ENCODE measurements at regions not wholly inside any gene's neighbourhood (a gene's known extent, or its start where the extent isn't known, plus 50 kb on each side); places are given as distances from the start of the nearest gene placed in this dataset.

DNA sequence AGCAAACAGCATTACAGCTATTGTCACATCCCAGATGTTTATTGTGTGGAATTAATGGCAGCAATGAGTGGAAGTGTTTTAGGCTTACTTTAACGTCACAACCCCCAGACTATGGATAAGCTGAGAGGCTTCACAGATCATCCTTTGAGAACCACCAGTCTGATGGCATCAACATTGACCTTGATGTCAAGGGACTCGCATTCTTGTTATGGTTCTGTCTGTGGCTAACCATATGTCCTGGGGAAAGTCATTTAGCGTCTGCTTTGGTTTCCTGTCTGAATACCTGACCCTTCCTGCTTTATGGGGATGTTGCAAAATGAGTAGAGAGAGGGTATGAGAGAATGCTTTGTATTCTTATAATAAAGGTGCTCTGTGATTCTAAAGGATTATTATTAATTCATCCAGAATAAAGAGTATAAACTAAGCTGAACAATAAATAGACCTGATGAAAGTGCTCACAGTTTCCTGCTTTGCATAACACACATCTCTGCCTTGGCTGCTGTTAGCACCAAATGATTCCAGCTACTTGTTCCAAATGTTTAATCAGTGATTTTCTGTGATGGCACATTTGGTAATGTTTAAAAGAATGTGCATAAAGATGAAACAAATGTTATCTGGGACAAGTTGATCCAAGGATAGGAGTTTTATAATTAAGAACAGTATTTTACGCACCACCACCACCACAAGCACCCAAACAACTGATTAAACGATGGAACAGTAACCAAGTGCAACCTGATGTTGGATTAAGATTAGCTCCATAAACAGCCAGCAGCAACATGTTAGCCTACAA, 116.9 kb upstream of the LRIG3 start:
- DNase-seq: peak; percentile 35
- Histone ChIP-seq H3K9me3 (replicated peaks; ENCODE audit: insufficient read depth, low read length) (no peaks in the 10 kb centered on the region), H3K9me2 (replicated peaks; ENCODE audit: insufficient read depth, low read length) (no peaks in the 10 kb centered on the region), H3K79me2 (ENCODE audit: low read length) (no peaks in the 10 kb centered on the region), H3K4me3 (ENCODE audit: low read length) (no peak overlapping the region), H3K36me3 (replicated peaks; ENCODE audit: insufficient read depth, low read length) (no peaks in the 10 kb centered on the region), H3F3A (ENCODE audit: insufficient read depth, low read length) (no peaks in the 10 kb centered on the region), H3K27ac (ENCODE audit: low read length) (no peak overlapping the region), H4K20me1 (ENCODE audit: insufficient read depth, low read length) (no peaks in the 10 kb centered on the region), H3K27me3 (replicated peaks; ENCODE audit: insufficient read depth, low read length) (no peaks in the 10 kb centered on the region), H2AFZ (ENCODE audit: low read length) (no peak overlapping the region), H3K4me1 (ENCODE audit: low read length) (peaks cover 9% of the 10 kb centered on the region; the same call in 1 of the 2 replicates), H3K9ac (ENCODE audit: low read length) (no peak overlapping the region), H3K4me2 (ENCODE audit: low read depth, low read length) (no peak overlapping the region)
- TF ChIP-seq EZH2phosphoT487 (IDR thresholded peaks at IDR 0.05; ENCODE audit: low read length) (no peak), EZH2 (optimal IDR thresholded peaks at IDR 0.05; ENCODE audit: low read depth, low read length) (no peak)
- TF ChIP-seq, protein P1, sequence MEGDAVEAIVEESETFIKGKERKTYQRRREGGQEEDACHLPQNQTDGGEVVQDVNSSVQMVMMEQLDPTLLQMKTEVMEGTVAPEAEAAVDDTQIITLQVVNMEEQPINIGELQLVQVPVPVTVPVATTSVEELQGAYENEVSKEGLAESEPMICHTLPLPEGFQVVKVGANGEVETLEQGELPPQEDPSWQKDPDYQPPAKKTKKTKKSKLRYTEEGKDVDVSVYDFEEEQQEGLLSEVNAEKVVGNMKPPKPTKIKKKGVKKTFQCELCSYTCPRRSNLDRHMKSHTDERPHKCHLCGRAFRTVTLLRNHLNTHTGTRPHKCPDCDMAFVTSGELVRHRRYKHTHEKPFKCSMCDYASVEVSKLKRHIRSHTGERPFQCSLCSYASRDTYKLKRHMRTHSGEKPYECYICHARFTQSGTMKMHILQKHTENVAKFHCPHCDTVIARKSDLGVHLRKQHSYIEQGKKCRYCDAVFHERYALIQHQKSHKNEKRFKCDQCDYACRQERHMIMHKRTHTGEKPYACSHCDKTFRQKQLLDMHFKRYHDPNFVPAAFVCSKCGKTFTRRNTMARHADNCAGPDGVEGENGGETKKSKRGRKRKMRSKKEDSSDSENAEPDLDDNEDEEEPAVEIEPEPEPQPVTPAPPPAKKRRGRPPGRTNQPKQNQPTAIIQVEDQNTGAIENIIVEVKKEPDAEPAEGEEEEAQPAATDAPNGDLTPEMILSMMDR (IDR thresholded peaks at IDR 0.05; ENCODE audit: low read length): no peak

DNA sequence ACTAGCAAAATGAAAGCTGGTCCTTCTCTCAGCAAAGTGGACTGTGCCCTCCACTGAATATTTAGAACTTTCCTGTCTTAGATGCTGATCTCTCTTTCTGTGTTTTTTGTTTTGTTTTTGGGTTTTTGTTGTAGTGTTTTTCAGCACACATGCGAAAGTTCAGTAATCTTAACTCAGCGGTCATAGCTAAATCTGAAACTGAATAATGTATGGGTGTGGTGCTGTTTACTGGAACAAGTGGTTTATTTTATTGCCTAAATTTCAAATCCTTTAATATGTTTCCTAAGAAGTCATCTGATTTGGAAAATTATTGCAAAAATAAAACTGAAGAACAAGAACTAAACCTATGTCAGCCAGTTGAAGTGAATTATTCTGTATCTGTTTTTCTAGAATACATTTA, 116.0 kb upstream of the LRIG3 start:
- Histone ChIP-seq H3K4me2 (ENCODE audit: low read depth, low read length) (no peak overlapping the region), H3K9me2 (replicated peaks; ENCODE audit: insufficient read depth, low read length) (no peaks in the 10 kb centered on the region), H2AFZ (ENCODE audit: low read length) (no peak overlapping the region), H3K27ac (ENCODE audit: low read length) (no peak overlapping the region), H3K4me1 (ENCODE audit: low read length) (peaks cover 17% of the 10 kb centered on the region; the same call in 1 of the 2 replicates), H3K27me3 (replicated peaks; ENCODE audit: insufficient read depth, low read length) (no peaks in the 10 kb centered on the region), H3K9ac (ENCODE audit: low read length) (no peak overlapping the region), H3F3A (ENCODE audit: insufficient read depth, low read length) (no peaks in the 10 kb centered on the region), H3K79me2 (ENCODE audit: low read length) (no peaks in the 10 kb centered on the region), H4K20me1 (ENCODE audit: insufficient read depth, low read length) (no peaks in the 10 kb centered on the region), H3K9me3 (replicated peaks; ENCODE audit: insufficient read depth, low read length) (no peaks in the 10 kb centered on the region), H3K36me3 (replicated peaks; ENCODE audit: insufficient read depth, low read length) (no peaks in the 10 kb centered on the region), H3K4me3 (ENCODE audit: low read length) (no peak overlapping the region)
- no peak for DNase-seq
- no peak for TF ChIP-seq EZH2phosphoT487 (IDR thresholded peaks at IDR 0.05; ENCODE audit: low read length)
- no peak for TF ChIP-seq EZH2 (optimal IDR thresholded peaks at IDR 0.05; ENCODE audit: low read depth, low read length)
- TF ChIP-seq, protein P1 (IDR thresholded peaks at IDR 0.05; ENCODE audit: low read length): no peak

DNA sequence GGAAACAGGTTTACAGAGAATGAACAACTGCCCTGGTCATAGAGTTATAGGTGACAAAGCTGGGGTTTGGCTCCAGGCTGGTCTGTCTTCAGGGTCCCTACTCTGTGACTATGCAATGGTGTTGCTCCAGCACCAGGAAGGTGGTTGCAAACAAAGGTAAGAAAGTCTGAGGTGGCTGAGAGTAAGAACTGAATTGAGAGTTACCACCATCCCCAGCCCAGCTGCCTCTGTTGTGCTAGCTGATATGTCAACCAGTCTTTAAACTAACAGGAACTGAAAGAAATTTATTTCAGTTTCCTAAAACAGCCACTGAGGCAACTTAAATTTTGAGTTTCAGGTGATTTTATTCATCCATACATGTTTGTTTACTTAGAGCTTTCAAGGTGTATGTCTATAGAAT, 111.0 kb upstream of the LRIG3 start:
- H2AFZ ChIP-seq (ENCODE audit: low read length): no peak overlapping the region
- no peaks in the 10 kb centered on the region for H3K9me2 ChIP-seq (replicated peaks; ENCODE audit: insufficient read depth, low read length)
- H3K36me3 ChIP-seq (replicated peaks; ENCODE audit: insufficient read depth, low read length): no peaks in the 10 kb centered on the region
- H4K20me1 ChIP-seq (ENCODE audit: insufficient read depth, low read length): no peaks in the 10 kb centered on the region
- no peaks in the 10 kb centered on the region for H3K79me2 ChIP-seq (ENCODE audit: low read length)
- H3K4me2 ChIP-seq (ENCODE audit: low read depth, low read length): peak overlapping the region; percentile 30; the same call in 1 of the 2 replicates
- H3K9me3 ChIP-seq (replicated peaks; ENCODE audit: insufficient read depth, low read length): no peaks in the 10 kb centered on the region
- no peak overlapping the region for H3K9ac ChIP-seq (ENCODE audit: low read length)
- peaks cover 6% of the 10 kb centered on the region; the same call in 1 of the 2 replicates for H3F3A ChIP-seq (ENCODE audit: insufficient read depth, low read length)
- no peak overlapping the region for H3K4me3 ChIP-seq (ENCODE audit: low read length)
- H3K27ac ChIP-seq (ENCODE audit: low read length): peak overlapping the region; percentile 27; the same call in 1 of the 2 replicates
- peak; percentile 50 for DNase-seq
- H3K4me1 ChIP-seq (ENCODE audit: low read length): peaks cover 31% of the 10 kb centered on the region
- TF ChIP-seq, protein P1 (IDR thresholded peaks at IDR 0.05; ENCODE audit: low read length): no peak
- TF ChIP-seq EZH2phosphoT487 (IDR thresholded peaks at IDR 0.05; ENCODE audit: low read length) (no peak), EZH2 (optimal IDR thresholded peaks at IDR 0.05; ENCODE audit: low read depth, low read length) (no peak)
- no peaks in the 10 kb centered on the region for H3K27me3 ChIP-seq (replicated peaks; ENCODE audit: insufficient read depth, low read length)

Data from MM.1S (cell line).